Lung (tissue), 11 donors: ENCODE measurements at regions not wholly inside any gene's neighbourhood (a gene's known extent, or its start where the extent isn't known, plus 50 kb on each side); places are given as distances from the start of the nearest gene placed in this dataset.

Experiments
- ATAC-seq: fragments of 200-7000 bp; cut with Tn5 transposase; one replicate; pipeline ENCODE4 v1.9.1; 2020; ENCODE audit warnings: moderate number of reproducible peaks; ENCODE audit not compliant: insufficient read depth, low FRiP score
- DNase-seq, 3 donors: peaks; one replicate each; pipeline ENCODE4 v3.0.0-alpha.2; 2013 to 2017
- H3K27ac ChIP-seq, 2 donors: one replicate each; pipeline ENCODE4 v1.5.1; 2013; ENCODE audit warnings: mild to moderate bottlenecking in 2 of 2, moderate library complexity in 2 of 2, control low read depth in 1 of 2, inconsistent platforms in 1 of 2, low read depth in 1 of 2, low read length in 1 of 2
- H3K27me3 ChIP-seq, 3 donors: one replicate each; pipeline ENCODE4 v1.5.1; 2013; ENCODE audit warnings: low read length in 2 of 3; ENCODE audit not compliant: control insufficient read depth in 3 of 3, insufficient read depth in 3 of 3
- H3K36me3 ChIP-seq, 4 donors: one replicate each; pipeline ENCODE4 v1.5.1; 2013; ENCODE audit warnings: low read length in 4 of 4, mild to moderate bottlenecking in 1 of 4, moderate library complexity in 1 of 4; ENCODE audit not compliant: control insufficient read depth in 4 of 4, insufficient read depth in 4 of 4
- H3K4me1 ChIP-seq, 5 donors: one replicate each; pipeline ENCODE4 v1.5.1; 2013; ENCODE audit warnings: low read length in 5 of 5, mild to moderate bottlenecking in 2 of 5, moderate library complexity in 1 of 5; ENCODE audit not compliant: control insufficient read depth in 5 of 5, insufficient read depth in 5 of 5
- H3K4me3 ChIP-seq: one replicate; pipeline ENCODE4 v1.5.1; 2013; ENCODE audit warnings: mild to moderate bottlenecking, control low read depth, moderate library complexity
- H3K9ac ChIP-seq, 2 donors: one replicate each; pipeline ENCODE4 v1.5.1; 2013; ENCODE audit warnings: low read length in 2 of 2, control low read depth in 1 of 2; ENCODE audit not compliant: insufficient read depth in 1 of 2
- H3K9me3 ChIP-seq, 4 donors: one replicate each; pipeline ENCODE4 v1.5.1; 2013; ENCODE audit warnings: low read length in 3 of 4, mild to moderate bottlenecking in 1 of 4, moderate library complexity in 1 of 4; ENCODE audit not compliant: control insufficient read depth in 4 of 4, insufficient read depth in 3 of 4
- CTCF ChIP-seq: IDR thresholded peaks from 2 replicates; pipeline ENCODE4 v1.5.1; 2012; ENCODE audit warnings: mild to moderate bottlenecking; ENCODE audit errors: control extremely low read depth, extremely low read depth
- WGBS, 2 donors: extraction: QIAGEN DNeasy Blood & Tissue Kit; methylation state at CpG; one replicate each; pipeline ENCODE4 v1.1.7; 2013; 5-methylcytosine and 5-hydroxymethylcytosine counted together
- donor health status: control.
- donor health status: control.
- donor health status: Bipolar disorder and iron deficiency.
- donor health status: healthy.
- donor health status: DM: yes; HTN: yes; CAD: no.

DNA sequence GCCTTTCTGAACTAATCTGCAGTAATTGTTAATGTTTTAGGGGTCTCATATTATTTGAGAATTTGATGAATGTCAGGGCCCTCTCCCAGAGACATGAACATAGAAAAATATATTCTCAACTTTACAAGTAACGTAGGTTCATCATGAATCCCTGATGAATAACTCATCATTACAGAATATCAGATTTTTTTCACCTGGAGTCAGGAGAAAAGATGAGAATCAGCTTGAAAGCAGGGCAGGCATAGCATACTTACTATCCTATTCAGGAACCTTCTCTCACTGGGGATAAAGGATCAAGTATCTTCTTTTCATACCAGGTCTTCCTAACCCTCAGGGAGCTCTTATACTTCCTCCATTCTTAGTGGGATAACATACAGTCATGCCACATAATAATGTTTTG is 552.6 kb upstream of the TBL1XR1 start:
- no peak overlapping the region for H3K27ac ChIP-seq
- DNase-seq (no peak), ATAC-seq (no peak)
- peaks cover 0 to 2% (median 0%) of the 10 kb centered on the region in 4 donors for H3K9me3 ChIP-seq
- 97 to 98% methylated on average over 1 of the region's 1 CpG for WGBS, 2 donors
- no peak overlapping the region for H3K9ac ChIP-seq
- H3K36me3 ChIP-seq = no peaks in the 10 kb centered on the region
- no peak overlapping the region for H3K4me3 ChIP-seq
- no peaks in the 10 kb centered on the region for H3K27me3 ChIP-seq
- H3K4me1 ChIP-seq = peaks cover 4 to 24% (median 11%) of the 10 kb centered on the region in 5 donors
- TF ChIP-seq CTCF = no peak

- no peak for TF ChIP-seq CTCF
- no peak overlapping the region for H3K4me3 ChIP-seq
- H3K27ac ChIP-seq = no peak overlapping the region
- ATAC-seq = no peak
- no peaks in the 10 kb centered on the region for H3K36me3 ChIP-seq
- 91 to 96% methylated on average over 1 of the region's 1 CpG for WGBS, 2 donors
- no peaks in the 10 kb centered on the region for H3K27me3 ChIP-seq
- no peak overlapping the region for H3K9ac ChIP-seq
- H3K9me3 ChIP-seq = peaks cover 0 to 2% (median 0%) of the 10 kb centered on the region in 4 donors
- no peak for DNase-seq
- peaks cover 3 to 24% (median 11%) of the 10 kb centered on the region in 5 donors for H3K4me1 ChIP-seq
Observed at GRCh38 chr3:177750436-177750835, 553.2 kb upstream of the TBL1XR1 start.

DNA sequence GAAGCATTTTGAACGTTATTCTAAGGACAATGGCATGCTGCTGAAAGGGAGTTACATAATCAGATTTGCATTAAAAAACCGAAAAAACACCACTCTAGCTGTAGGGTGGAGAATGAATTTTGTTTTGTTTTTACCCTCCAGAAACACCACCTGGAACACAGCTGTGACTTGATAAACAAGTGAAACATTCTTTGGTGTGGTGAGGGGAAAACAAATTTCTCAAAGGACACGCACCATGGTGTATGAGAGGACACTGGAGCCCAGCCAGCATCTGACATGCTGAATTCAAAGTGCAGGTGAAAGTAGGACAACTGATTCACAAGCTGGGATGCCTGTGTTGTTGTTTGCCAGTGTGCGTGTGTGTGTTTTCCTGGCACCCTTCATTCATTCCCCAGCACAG is 554.5 kb upstream of the TBL1XR1 start:
- Histone ChIP-seq H3K27me3 (no peaks in the 10 kb centered on the region), H3K4me1 (peaks cover 3 to 20% (median 11%) of the 10 kb centered on the region in 5 donors), H3K27ac (no peak overlapping the region), H3K4me3 (no peak overlapping the region), H3K9ac (no peak overlapping the region), H3K9me3 (peaks cover 0 to 2% (median 0%) of the 10 kb centered on the region in 4 donors), H3K36me3 (no peaks in the 10 kb centered on the region)
- 67 to 84% methylated on average over 4 of the region's 4 CpGs for WGBS, 2 donors
- ATAC-seq = no peak
- TF ChIP-seq CTCF = no peak
- DNase-seq = no peak

DNA sequence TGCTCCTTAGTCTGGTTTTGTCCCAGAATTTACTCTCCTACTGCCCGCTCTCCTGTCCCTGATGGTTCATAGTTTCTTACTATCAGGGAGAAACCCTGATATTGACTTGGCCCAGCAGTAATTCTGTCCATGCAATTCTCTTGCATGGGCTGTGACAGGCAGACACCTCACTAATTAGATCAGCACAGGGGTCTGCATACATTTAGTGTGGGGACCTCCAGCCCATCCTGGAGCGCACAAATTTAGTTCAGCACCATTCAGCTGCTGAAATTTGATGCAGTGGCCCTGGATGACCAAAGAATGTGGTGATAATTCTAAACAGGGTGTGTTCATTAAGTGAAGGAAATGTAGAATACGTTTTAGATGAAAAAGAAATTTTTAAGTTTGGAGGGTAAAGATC is 555.5 kb upstream of the TBL1XR1 start:
- H3K9me3 ChIP-seq = peaks cover 0 to 2% (median 0%) of the 10 kb centered on the region in 4 donors
- no peak for ATAC-seq
- TF ChIP-seq CTCF = no peak

More for the DNA sequence above, 555.5 kb upstream of the TBL1XR1 start:
- H3K9ac ChIP-seq = no peak overlapping the region
- H3K27ac ChIP-seq = peak overlapping the region in 1 of 2 donors; percentile 33
- peaks cover 3 to 20% (median 11%) of the 10 kb centered on the region in 5 donors for H3K4me1 ChIP-seq
- H3K27me3 ChIP-seq = no peaks in the 10 kb centered on the region
- H3K4me3 ChIP-seq = no peak overlapping the region
- H3K36me3 ChIP-seq = no peaks in the 10 kb centered on the region
- WGBS, 2 donors = 88 to 90% methylated on average over 3 of the region's 3 CpGs
- no peak for DNase-seq
